Kidney tubule cell (primary cell): ENCODE measurements at regions not wholly inside any gene's neighbourhood (a gene's known extent, or its start where the extent isn't known, plus 50 kb on each side); places are given as distances from the start of the nearest gene placed in this dataset.

Source experiments
- DNase-seq: peaks from one replicate; pipeline ENCODE4 v3.0.0-alpha.2; 2018; ENCODE audit warnings: low spot score

DNA sequence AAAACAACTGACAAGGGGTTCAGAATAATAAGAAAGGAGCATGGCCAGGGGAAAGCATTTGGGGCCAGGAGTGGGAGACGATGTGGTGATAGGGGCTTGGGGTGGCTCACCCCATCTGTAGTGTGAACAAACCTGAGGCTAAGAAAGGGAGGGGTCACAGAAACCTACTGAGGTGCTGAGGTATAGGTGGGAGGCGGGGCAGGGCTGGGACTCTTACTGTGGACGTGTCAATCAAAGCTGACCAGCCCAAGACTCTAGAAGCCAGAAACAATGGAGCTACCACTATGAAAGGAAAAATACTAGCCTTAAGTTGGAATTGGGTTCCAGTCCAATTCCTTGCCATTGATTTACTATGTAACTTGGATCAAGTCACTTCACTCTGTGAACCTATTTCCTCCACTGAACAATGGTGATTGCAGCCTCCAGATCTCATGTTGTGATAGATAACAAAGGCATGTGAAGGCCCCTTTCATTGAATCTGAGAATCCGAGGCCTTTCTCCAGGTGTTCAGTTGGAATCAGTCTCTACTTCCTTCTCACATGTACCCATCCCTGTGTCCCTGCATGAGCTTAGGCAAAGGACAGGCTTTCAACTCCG, 260.9 kb upstream of the HES1 start:
- DNase-seq, result no peak

DNA sequence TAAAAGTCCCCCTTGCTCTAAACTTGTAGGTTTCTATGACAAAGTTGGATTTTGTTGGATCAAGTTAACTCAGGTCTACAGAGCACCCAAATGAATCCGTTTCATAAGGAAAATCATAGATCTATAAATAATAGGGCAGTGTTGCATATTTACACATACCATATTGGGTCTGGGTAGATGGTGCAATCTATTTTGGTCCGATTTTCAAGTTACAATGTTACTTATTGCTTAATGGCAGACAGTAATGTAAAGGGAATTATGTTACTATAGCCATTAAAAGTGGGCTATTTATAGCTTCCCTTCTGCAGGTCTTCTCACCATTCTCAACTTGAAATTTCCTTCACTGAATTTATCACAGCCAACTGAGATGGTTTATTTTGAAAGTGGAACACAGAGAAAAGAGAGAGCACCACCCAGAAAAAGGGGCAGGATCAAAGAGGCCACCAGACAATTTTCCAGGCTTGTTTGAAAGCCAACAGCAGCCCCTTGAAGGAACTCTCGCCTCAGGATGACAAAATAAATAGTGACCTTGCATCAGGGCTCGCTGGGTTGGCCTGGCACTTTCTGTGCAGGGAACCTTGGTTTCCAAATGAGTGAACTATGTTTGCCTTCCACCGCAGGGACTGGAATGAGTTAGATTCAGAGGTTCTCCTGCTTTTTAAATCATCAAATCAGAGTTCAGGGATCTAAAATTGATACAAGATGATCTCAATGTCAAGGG, 260.2 kb upstream of the HES1 start:
- no peak for DNase-seq

DNA sequence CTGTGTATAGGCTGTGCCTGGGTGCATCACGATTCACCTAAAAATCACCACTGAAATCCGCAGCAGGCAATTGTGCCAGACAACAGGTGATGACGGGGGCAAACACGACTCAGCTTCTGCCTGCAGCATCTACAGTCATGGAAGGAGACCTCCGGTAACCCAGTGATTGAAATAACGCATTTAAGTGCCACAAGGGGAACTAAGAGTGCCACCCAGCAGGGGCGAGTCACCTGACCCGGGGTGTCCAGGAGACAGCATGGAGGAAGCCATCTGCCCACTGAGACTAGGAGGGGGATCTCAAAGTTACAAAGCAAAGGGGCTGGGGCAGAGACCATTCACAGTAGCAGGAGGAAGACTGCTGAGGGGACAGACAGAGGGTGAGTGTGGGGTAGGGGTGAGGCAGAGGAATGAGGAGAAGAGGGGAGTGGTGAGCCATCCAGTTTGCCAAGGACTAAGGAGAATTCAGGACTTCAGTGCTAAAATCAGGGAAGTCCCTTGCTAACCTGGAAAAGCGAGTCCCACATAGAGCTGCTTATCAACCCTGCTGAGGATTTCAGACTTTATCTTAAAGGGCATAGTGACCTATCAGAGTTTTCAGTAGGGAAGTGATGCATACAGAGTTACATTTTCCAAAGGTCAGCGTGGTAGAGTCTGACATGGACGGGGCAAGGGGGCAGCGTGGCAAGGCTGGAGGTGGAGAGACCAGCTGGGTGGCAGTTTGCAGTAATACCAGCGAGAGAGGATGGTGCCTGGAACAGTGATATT, 256.7 kb upstream of the HES1 start:
- DNase-seq, result no peak

DNA sequence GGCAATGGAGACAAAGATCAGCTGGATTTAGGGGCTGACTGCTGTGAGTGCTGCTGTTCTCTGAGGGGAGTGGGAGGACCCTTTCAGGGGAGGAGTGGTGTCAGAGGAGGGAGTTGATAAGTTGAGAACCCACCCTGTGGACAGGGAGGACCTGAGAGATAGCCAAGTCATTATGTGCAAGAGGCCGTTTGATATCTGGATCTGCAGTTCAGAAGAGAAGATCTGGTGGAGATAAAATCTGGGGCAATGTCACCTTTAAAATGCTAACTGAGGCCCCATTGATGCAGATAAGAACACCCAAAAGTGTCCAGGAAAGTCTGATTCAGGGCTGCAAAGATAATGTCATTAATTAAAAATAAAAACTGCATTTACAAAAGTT, 256.1 kb upstream of the HES1 start:
- DNase-seq, result no peak

DNA sequence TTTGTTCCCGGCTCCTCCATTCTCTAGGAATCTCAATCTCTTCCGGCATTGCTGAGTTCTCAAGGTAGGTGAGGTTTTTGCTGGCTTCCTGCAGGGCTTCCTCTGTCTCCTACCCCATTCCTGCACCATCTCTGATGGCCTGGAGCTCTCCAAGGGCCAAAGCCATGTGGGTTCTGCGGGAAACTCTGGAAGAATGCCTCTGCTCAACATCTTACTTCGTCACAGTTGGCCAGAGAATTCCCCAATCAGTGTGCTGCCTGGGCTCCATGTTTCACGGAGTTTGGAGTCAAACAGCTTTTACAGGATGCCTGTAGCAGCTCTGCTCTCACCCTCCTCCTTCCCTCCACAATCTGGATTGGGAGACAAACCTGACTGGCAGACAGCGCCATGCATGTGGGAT, 253.9 kb upstream of the HES1 start:
- no peak for DNase-seq

DNA sequence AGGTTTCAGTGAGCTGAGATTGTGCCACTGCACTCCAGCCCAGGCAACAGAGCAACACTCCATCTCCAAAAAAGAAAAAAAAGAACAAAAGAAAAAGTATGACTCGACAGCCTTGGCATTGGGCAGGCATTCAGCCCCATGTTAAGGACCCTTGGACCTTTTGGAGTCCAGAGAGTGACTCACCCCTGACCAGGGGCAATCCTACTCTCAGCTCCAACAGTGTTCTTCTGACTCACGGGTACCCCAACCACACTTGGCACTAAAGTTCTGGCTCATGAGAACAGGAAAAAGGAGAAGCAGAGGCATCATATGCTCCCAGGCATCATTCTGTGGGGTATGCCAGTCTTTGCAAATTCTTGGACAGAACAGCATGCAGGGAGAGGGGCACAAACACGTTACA, 252.4 kb upstream of the HES1 start:
- DNase-seq, result peak; percentile 90

DNA sequence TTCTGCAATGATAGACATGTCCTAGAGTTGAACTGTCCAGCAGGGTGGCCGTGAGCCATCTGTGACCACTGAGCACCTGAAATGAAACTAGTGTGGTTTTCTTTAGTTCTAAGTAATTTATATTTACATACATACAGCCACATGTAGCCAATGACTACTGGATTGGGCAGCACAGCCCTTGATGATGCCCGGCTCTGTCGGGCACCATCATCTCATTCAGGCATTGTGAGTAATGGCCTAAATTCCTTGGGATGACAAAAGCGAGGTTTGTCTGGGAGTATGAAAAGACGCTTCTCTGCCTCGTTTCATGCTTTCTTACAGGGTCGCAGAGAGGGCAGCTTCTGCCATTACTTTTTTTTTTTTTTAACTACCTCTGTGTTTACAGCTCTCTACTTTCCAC, 251.9 kb upstream of the HES1 start:
- peak; percentile 49 for DNase-seq

DNA sequence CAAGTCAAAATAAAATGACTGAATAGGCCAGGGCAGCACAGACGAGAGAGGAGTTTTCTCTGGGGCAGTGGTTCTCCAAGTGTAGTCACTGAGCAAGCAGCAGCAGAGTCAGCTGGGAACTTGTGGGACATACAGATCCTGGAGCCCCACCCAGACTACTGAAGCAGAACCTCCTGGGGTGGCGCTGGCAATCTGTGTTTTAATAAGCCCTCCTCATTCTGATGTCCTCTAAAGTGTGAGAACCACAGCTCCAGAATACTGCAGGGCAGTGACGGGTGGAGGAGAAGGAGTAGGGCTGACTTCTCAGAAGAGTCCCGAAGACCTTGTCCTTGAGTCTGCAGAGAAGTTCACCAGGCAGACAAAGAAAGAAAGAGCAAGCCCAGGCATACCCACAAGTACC, 251.3 kb upstream of the HES1 start:
- peak; percentile 27 for DNase-seq

DNA sequence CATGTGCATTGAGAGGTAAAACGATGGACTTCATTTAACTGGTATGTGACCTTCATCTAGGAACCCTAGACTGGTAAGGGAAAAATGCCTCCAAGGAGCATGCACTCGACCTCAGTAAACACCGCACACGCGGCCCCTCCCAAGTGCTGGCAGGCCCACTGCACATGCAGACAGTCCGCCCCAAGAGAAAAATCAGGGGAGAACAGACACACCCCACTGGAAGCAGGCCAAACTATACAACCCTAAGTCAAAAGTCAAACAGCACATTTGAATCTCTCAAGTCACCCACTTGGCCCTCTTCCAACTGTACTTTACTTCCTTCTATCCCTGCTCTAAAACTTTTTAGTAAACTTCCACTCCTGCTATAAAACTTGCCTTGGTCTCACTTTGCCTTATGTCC, 250.1 kb upstream of the HES1 start:
- DNase-seq, result peak; percentile 38

DNA sequence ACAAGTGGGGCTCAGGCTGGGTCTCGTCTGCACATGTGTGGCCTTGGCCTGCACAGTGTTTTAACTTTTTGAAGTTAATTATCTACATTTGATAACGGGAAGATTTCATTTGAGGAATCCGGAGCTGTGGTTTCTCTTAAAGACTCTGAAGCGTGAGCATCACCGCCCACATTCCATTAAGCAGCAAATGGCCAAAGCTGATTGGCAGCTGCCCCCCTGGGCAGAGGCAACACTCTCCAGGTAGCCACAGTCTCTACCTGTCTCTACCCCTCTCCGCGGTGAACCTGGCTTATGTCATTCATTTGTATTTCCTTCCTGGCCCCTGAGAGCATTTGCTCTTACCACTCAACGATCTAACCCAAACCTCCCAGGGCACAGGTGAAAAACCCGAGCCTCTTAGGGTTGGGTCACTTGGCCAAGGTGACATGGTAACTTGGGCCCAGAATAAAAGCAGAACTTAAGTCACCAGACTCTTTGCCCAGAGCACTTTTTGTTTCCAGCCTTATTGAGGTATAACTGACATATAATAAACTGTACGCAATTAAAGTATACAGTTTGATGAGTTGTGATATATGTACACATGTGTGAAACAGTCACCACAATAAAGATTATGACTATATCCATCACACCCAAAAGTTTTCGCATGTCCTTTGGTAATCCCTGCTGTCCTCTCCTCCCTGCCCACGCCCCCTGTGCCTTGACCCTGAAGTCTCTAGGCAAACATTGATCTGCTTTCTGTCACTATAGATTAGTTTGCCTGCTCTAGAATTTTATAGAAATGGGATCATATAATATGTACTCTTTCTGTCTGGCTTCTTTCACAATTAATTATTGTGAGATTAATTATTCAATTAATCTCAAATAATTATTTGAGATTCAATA, 245.7 kb upstream of the HES1 start:
- DNase-seq, result peak; percentile 65

DNA sequence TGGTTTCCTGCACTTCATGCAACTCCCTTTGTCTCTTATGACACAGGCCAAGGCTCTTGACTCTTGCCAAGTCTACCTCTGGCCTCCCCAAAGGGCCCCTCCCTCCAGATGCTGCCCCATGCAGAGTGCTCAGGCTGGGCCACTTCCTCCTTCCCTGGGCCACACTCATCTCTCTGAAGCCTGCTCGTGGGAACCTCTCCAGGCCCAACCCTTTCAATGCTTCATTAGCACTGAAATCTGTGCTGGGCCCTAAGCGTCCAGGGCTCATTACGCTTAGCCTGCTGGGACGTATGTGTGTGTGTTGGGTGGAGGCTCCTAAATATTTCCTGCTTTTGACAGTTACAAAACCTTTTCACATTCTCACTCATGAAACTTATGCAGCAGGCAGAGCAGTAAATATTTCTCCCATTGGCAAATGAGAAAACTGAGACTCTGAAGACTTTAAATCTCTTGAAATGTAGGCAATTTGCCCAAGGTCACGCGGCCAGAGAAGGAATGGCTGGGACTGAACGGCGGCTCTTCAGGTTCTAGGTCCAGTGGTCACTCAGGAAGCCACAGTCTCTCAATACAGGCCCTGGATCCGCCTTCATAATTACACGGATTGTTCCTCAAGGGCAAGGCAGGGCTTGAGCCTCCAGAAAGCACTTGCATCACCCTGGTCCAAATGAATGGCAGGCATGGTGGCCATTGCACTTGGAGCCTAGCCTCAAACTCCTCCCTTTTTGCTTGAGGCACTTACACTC, 241.7 kb upstream of the HES1 start:
- peak; percentile 85 for DNase-seq

DNA sequence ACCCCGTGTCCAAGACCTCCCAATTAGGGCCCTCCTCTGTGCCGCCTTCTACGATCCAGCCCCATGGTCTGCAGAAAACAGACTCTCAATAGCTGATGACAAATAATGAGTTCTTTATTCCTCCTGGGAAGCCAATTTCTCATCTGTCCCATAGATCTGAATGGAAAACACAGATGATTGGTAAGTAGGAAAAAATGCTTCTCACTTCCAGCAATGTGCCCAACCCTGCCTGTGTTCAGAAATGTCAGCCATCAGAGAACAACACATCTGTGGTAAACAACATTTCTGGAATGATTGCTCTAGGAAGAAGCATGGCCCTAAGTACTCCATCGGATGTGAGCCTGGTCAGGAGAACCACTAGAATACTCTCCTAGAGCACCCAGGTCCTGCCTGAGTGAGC, 240.5 kb upstream of the HES1 start:
- DNase-seq, result no peak

DNA sequence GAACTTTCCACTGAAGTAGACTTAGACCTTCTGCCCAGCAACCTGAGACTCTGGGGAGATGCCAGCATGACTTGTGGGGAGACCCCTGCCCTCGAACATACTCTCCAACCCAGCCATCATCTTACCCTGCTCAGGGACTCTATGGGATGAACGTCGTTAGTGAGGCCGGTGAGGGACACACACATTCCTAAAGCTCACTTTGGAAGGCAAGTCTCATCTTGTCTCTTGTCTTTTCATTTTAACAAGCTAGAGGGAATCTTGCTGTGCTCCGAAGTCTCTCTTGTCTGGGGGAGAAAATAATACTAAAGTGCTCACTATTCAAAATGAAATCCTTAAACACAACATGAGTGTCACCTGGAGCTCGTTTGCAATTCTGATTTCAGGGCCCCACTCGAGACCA, 239.5 kb upstream of the HES1 start:
- no peak for DNase-seq

DNA sequence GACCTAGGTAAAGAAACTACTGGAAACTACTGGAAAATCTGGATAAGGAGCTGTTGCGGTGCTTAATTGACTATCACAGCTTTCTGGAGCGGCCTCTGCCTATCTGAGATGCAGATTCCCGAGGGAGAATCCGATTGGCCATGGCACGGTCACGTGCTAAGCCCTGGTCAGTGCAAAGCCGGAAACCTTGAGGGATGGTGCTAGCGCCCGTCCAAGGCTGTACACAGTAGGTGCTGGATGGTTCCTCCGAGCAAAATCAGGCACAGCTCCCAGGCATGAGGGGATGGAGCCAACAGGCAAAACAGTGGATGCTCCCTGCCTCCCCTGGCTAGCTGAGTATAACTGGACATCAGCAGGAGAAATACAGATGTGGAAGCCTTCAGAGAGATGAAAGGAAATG, 238.7 kb upstream of the HES1 start:
- no peak for DNase-seq

DNA sequence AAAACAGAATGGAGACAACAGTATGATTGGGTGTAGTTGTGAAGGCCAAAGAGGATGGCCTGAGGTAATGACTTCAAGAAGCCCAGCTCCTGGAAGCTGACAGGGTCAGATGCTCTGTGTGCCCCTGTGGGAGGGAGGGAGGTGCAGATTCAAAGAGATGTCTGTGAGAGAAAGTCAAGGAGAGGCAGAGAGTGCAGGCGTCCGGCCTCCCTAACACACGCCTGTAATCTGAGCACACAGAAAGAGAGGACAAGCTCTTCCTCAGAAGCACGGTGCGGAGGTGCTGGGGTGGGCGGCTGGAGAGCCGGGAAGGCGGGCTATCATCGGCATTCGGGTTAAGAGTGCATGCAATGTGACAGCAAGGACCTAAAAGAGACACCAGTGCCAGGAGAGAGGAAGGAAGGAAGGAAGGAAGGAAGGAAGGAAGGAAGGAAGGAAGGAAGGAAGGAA, 238.2 kb upstream of the HES1 start:
- DNase-seq, result no peak

DNA sequence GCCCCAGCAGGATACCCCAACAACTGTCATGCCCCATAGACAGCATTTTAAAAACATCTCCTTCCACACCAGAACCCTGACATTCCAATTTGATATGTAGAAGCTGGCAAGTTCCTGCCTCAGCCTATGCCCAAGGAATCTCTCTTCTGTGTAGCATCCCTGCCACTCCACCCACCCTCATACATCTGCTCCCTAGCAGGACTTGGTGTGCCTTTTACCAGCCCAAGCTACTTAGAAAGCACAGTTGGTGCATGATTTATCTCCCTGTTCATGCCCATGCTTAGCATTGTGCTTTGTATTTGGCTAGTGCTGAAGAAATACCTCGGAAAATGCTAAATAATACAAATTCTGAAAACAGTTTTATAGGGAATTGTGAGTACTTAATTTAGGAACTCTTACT, 236.9 kb upstream of the HES1 start:
- DNase-seq, result no peak

DNA sequence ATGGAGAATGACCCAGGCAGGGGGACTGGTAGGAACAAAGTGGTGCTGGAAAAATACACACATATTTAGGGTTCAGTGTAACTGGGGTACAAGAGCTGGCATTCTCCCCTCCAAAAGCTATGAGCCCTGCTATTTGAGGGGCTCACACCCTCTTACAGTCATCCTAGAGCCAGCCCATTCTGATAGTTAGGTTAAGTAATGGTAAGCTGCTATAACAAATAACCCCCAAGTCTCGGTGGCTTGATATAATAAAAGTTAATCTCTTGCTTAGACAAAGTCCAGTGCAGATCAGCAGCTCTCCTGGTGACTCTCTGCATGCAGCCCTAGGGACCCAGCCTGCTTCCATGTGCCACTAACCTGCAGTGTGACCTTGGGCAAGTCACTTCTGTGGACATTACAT, 234.9 kb upstream of the HES1 start:
- no peak for DNase-seq

DNA sequence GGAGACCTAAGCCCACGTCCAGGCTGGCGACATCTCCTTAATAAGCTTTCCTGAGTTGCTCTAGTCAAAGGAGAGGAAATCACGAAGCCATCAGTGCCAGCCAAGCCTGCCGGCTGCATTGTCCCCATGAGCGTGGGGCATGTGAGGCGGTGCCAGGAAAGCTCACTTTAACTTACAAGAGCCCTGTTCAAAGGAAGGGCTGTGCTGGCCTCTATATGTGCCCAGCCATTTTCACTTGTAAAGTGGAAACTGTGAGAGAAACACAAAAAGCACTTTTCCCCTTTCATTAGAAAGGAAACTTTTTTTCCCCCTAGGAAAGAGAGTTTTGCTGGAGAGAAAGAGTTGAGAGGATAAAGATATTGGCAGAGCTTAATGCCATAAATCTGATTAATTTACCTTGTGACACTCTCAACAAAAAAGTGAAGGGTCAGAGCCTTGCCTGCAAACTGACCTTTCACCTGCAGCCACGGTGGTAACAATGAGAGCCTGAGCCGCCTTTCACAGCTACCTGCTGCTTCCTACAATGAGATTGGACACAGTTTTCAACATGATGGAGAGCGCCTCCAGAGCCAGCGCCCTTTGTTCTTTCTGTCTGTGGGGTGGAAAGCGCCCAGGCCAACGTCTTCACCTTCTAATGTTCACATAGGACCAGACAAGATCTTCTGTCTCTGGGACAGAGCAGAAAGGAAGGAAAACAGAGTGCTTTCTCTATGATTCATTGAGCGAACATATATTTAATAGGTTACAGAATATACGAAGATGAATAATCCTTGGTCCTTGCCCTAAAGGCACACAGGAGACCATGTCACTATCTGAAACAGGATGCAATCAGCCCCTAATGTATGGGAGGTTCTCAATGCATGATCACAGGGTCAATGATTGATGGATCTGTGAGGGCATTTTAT, 233.1 kb upstream of the HES1 start:
- no peak for DNase-seq

DNA sequence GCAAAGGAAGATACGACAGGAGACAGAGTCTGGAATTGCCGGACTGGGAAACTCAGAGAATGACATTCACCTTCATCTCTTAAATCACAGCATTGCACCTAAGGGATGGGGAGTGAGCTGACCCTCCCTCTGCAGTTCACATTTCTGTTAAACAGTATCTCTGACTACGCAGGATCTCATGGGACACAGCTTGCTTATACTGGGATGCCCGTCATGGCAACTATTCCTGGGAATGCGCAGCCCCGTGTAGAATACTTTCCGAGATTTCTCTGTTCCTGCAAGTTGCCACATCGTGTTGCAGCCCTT, 232.5 kb upstream of the HES1 start:
- DNase-seq, result no peak

DNA sequence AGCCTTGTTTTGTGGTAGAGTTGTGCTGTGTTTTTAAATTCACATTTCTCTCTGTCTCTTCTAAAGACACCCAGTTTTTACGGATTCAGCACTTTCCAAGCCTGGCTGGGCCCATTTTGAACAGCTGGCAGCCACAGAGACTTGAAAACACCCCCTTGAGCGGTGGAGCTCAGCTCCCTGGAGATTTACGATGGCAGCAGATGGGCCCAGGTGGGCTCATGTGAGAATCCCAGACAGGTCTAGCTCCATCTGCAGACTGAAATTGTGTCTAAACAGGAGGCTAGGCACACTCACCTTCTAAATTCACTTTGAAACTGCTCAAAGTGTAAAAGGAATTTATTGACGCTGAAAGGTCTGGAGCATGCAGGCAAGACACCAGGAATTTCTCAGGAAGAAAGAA, 232.0 kb upstream of the HES1 start:
- DNase-seq, result no peak
